Activated CD8-positive, alpha-beta T cell treated with anti-CD3 and anti-CD28 coated beads for 36 hours (primary cell): ENCODE measurements at regions not wholly inside any gene's neighbourhood (a gene's known extent, or its start where the extent isn't known, plus 50 kb on each side); places are given as distances from the start of the nearest gene placed in this dataset.
"Not testable (repeated sequence)": the region's sequence is repeated elsewhere in the genome, so short reads cannot be mapped to it uniquely, and the experiment has no call there.

Experiments used
- ATAC-seq: fragments of 200-7000 bp; cut with Tn5 transposase; one replicate; pipeline ENCODE4 v1.10.0; 2021; ENCODE audit warnings: mild to moderate bottlenecking, moderate library complexity
- CTCF ChIA-PET: fragments of 350-600 bp; sonication (Branson Sonifier 250); formaldehyde crosslinking; loops from one replicate; lab custom pipeline; 2021; ENCODE audit warnings: antibody characterized with exemption; lab: Charles Lee
- POLR2A ChIA-PET: fragments of 350-600 bp; sonication (Branson Sonifier 250); formaldehyde crosslinking; loops from one replicate; lab custom pipeline; 2021; ENCODE audit warnings: antibody characterized with exemption; lab: Charles Lee
- DNase-seq: peaks from one replicate; pipeline ENCODE4 v3.0.0-alpha.2; 2020
- H3K27ac Mint-ChIP-seq: one replicate; pipeline ENCODE4 v1.8.0; 2021; ENCODE audit warnings: mild to moderate bottlenecking, mixed read lengths
- H3K27me3 Mint-ChIP-seq: one replicate; pipeline ENCODE4 v1.8.0; 2021; ENCODE audit warnings: mixed read lengths
- H3K36me3 Mint-ChIP-seq: one replicate; pipeline ENCODE4 v1.8.0; 2021; ENCODE audit warnings: low read depth, mixed read lengths
- H3K4me1 Mint-ChIP-seq: one replicate; pipeline ENCODE4 v1.8.0; 2021; ENCODE audit warnings: low read depth, mixed read lengths
- H3K4me3 Mint-ChIP-seq: one replicate; pipeline ENCODE4 v1.8.0; 2021; ENCODE audit warnings: mild to moderate bottlenecking, moderate library complexity, mixed read lengths
- H3K9me3 Mint-ChIP-seq: one replicate; pipeline ENCODE4 v1.8.0; 2021; ENCODE audit warnings: mixed read lengths
- CTCF ChIP-seq: fragments of 200-600 bp; IDR thresholded peaks from one replicate; pipeline ENCODE4 v1.8.0; 2022; ENCODE audit warnings: antibody characterized with exemption, mild to moderate bottlenecking
- intact Hi-C: fragments of 100-400 bp; cut with micrococcal nuclease; formaldehyde crosslinking; loops from one replicate; pipeline ENCODE4 v1.10.0; 2022

- no peak for TF ChIP-seq CTCF
- ATAC-seq (no peak), DNase-seq (no peak)
- H3K27ac Mint-ChIP-seq = no peak overlapping the region
- no peaks in the 10 kb centered on the region for H3K4me1 Mint-ChIP-seq
- H3K36me3 Mint-ChIP-seq = no peaks in the 10 kb centered on the region
- no peaks in the 10 kb centered on the region for H3K27me3 Mint-ChIP-seq
- peaks cover 4% of the 10 kb centered on the region for H3K9me3 Mint-ChIP-seq
- CTCF ChIA-PET = no interaction called here
- intact Hi-C loops = no loop called here
- no peak overlapping the region for H3K4me3 Mint-ChIP-seq
- POLR2A ChIA-PET = no interaction called here
Observed at GRCh38 chr3:176328198-176328597, 869.1 kb downstream of the TBL1XR1 start.

- CTCF ChIA-PET, intact Hi-C loops, H3K27me3 Mint-ChIP-seq: not testable (repeated sequence)
Observed at GRCh38 chr3:176326894-176327490, 870.3 kb downstream of the TBL1XR1 start.

GRCh38 chr3:176321532-176321931 is 875.8 kb downstream of the TBL1XR1 start:
- H3K27me3 Mint-ChIP-seq, ATAC-seq, H3K9me3 Mint-ChIP-seq, H3K36me3 Mint-ChIP-seq, DNase-seq, POLR2A ChIA-PET, H3K4me1 Mint-ChIP-seq, intact Hi-C loops, CTCF ChIA-PET, H3K4me3 Mint-ChIP-seq, H3K27ac Mint-ChIP-seq: not testable (repeated sequence)

More at GRCh38 chr3:176326894-176327490, 870.3 kb downstream of the TBL1XR1 start:
- ATAC-seq, DNase-seq, H3K27ac Mint-ChIP-seq, H3K4me3 Mint-ChIP-seq, H3K4me1 Mint-ChIP-seq, H3K9me3 Mint-ChIP-seq, H3K36me3 Mint-ChIP-seq, POLR2A ChIA-PET: not testable (repeated sequence)

GRCh38 chr3:176321099-176321498 is 876.2 kb downstream of the TBL1XR1 start:
- Mint-ChIP-seq H3K36me3 (no peaks in the 10 kb centered on the region), H3K9me3 (peaks cover 8% of the 10 kb centered on the region), H3K4me1 (no peaks in the 10 kb centered on the region), H3K27me3 (no peaks in the 10 kb centered on the region), H3K27ac (no peak overlapping the region), H3K4me3 (no peak overlapping the region)
- ATAC-seq (no peak), DNase-seq (no peak)
- ChIA-PET CTCF (no interaction called here), POLR2A (no interaction called here)
- no peak for TF ChIP-seq CTCF
- intact Hi-C loops = no loop called here

DNA sequence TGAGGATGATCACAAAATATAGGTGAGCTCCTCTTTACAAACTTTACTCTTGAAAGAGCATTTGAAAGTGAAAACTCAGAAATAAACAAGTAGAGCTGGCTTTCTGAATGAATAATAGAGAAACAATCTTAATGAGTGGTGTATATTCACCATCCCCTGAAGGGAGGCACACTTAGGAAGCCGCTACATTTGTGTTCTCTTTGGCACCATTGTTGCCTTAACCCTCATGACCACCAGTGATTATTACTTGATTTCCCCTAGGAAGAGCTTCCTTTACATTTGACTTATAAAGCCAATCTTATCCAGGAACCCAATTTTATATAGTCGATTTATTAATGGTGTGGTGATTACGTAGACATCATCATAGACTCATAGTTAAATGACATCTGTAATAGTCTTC is 883.9 kb downstream of the TBL1XR1 start:
- H3K4me3 Mint-ChIP-seq = no peak overlapping the region
- no peaks in the 10 kb centered on the region for H3K4me1 Mint-ChIP-seq
- TF ChIP-seq CTCF = no peak
- CTCF ChIA-PET = no interaction called here
- ATAC-seq (no peak), DNase-seq (no peak)
- intact Hi-C loops = no loop called here
- H3K27me3 Mint-ChIP-seq = no peaks in the 10 kb centered on the region
- no peaks in the 10 kb centered on the region for H3K36me3 Mint-ChIP-seq
- POLR2A ChIA-PET = no interaction called here
- no peak overlapping the region for H3K27ac Mint-ChIP-seq
- H3K9me3 Mint-ChIP-seq = peaks cover 2% of the 10 kb centered on the region

DNA sequence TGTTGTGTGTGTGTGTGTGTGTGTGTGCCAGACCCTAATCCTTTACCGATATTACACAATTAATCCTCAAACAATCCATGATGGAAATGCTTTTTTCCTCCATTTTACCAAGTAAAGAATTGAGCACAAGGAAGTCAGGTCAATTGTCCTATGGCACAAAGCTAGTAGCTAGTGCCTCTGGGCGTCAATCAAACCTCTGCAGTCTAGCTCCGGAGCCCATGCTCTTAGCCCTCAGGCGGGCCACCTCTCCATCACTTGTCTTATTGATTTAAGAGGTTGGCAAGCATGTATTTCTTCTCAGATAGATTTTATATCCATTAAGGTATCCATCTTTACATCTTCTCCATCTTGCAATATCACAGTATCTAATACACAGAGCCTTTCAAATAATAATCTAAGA is 886.6 kb downstream of the TBL1XR1 start:
- Mint-ChIP-seq H3K9me3 (no peaks in the 10 kb centered on the region), H3K27me3 (no peaks in the 10 kb centered on the region), H3K36me3 (no peaks in the 10 kb centered on the region), H3K27ac (no peak overlapping the region), H3K4me3 (no peak overlapping the region), H3K4me1 (no peaks in the 10 kb centered on the region)
- intact Hi-C loops = no loop called here
- POLR2A ChIA-PET = no interaction called here
- CTCF ChIA-PET = no interaction called here
- no peak for ATAC-seq
- no peak for TF ChIP-seq CTCF
- DNase-seq = no peak
